ENCODE measurements at regions not wholly inside any gene's neighbourhood (a gene's known extent, or its start where the extent isn't known, plus 50 kb on each side); places are given as distances from the start of the nearest gene placed in this dataset.
"Not testable (repeated sequence)": the region's sequence is repeated elsewhere in the genome, so short reads cannot be mapped to it uniquely, and the experiment has no call there.

- H3K4me3 Mint-ChIP-seq, result no peak overlapping the region
- DNase-seq, result no peak
- peaks cover 17% of the 10 kb centered on the region in 2 donors for H3K9me3 Mint-ChIP-seq
- no peak overlapping the region for H3K27ac Mint-ChIP-seq
- no peaks in the 10 kb centered on the region for H3K4me1 Mint-ChIP-seq
- no peaks in the 10 kb centered on the region for H3K27me3 Mint-ChIP-seq
- no peak for ATAC-seq
Measured at GRCh38 chr13:70817576-70817975, 709.3 kb upstream of the KLHL1 start.

- Mint-ChIP-seq H3K4me3 (no peak overlapping the region), H3K9me3 (peaks cover 15 to 19% of the 10 kb centered on the region in 2 donors), H3K27me3 (no peaks in the 10 kb centered on the region), H3K4me1 (no peaks in the 10 kb centered on the region), H3K27ac (no peak overlapping the region)
- DNase-seq (no peak), ATAC-seq (no peak)
Measured at GRCh38 chr13:70816853-70817252, 708.6 kb upstream of the KLHL1 start.

GRCh38 chr13:70814684-70815083, 706.4 kb upstream of the KLHL1 start:
- DNase-seq, result no peak
- Mint-ChIP-seq H3K4me1 (no peaks in the 10 kb centered on the region), H3K4me3 (no peak overlapping the region), H3K27me3 (no peaks in the 10 kb centered on the region), H3K27ac (no peak overlapping the region), H3K9me3 (peaks cover 15 to 28% of the 10 kb centered on the region in 2 donors)
- ATAC-seq, result no peak

- H3K9me3 Mint-ChIP-seq, result peaks cover 15 to 39% of the 10 kb centered on the region in 2 donors
- no peak overlapping the region for H3K27ac Mint-ChIP-seq
- no peak overlapping the region for H3K4me3 Mint-ChIP-seq
- H3K4me1 Mint-ChIP-seq, result no peaks in the 10 kb centered on the region
- no peak for DNase-seq
- H3K27me3 Mint-ChIP-seq, result no peaks in the 10 kb centered on the region
- no peak for ATAC-seq
Measured at GRCh38 chr13:70812481-70812880, 704.2 kb upstream of the KLHL1 start.

- Mint-ChIP-seq H3K27me3 (no peaks in the 10 kb centered on the region), H3K27ac (no peak overlapping the region), H3K4me1 (no peaks in the 10 kb centered on the region), H3K9me3 (peaks cover 8 to 32% of the 10 kb centered on the region in 2 donors), H3K4me3 (no peak overlapping the region)
- ATAC-seq (no peak), DNase-seq (no peak)
Measured at GRCh38 chr13:70809588-70809987, 701.3 kb upstream of the KLHL1 start.

GRCh38 chr13:70798385-70798784, 690.1 kb upstream of the KLHL1 start:
- no peak for DNase-seq
- Mint-ChIP-seq H3K27me3 (no peaks in the 10 kb centered on the region), H3K4me1 (no peaks in the 10 kb centered on the region), H3K4me3 (no peak overlapping the region), H3K27ac (no peak overlapping the region), H3K9me3 (peaks cover 0 to 4% of the 10 kb centered on the region in 2 donors)
- no peak for ATAC-seq

- H3K27me3 Mint-ChIP-seq, result no peaks in the 10 kb centered on the region
- H3K4me1 Mint-ChIP-seq, result no peaks in the 10 kb centered on the region
- ATAC-seq (no peak), DNase-seq (no peak)
- H3K9me3 Mint-ChIP-seq, result peaks cover 0 to 4% of the 10 kb centered on the region in 2 donors
- H3K27ac Mint-ChIP-seq, result no peak overlapping the region
- no peak overlapping the region for H3K4me3 Mint-ChIP-seq
Measured at GRCh38 chr13:70795484-70795883, 687.2 kb upstream of the KLHL1 start.

- no peak overlapping the region for H3K27ac Mint-ChIP-seq
- ATAC-seq (no peak), DNase-seq (no peak)
- H3K4me3 Mint-ChIP-seq, result no peak overlapping the region
- H3K9me3 Mint-ChIP-seq, result peaks cover 0 to 4% of the 10 kb centered on the region in 2 donors
- no peaks in the 10 kb centered on the region for H3K27me3 Mint-ChIP-seq
- no peaks in the 10 kb centered on the region for H3K4me1 Mint-ChIP-seq
Measured at GRCh38 chr13:70792121-70792520, 683.9 kb upstream of the KLHL1 start.

- DNase-seq (no peak), ATAC-seq (no peak)
- Mint-ChIP-seq H3K4me3 (no peak overlapping the region), H3K27ac (no peak overlapping the region), H3K4me1 (no peaks in the 10 kb centered on the region), H3K27me3 (no peaks in the 10 kb centered on the region), H3K9me3 (peaks cover 0 to 4% of the 10 kb centered on the region in 2 donors)
Measured at GRCh38 chr13:70789751-70790150, 681.5 kb upstream of the KLHL1 start.

GRCh38 chr13:70788074-70788473, 679.8 kb upstream of the KLHL1 start:
- no peak for ATAC-seq
- Mint-ChIP-seq H3K9me3 (peaks cover 0 to 4% of the 10 kb centered on the region in 2 donors), H3K4me1 (no peaks in the 10 kb centered on the region), H3K27me3 (no peaks in the 10 kb centered on the region), H3K4me3 (no peak overlapping the region), H3K27ac (no peak overlapping the region)
- DNase-seq, result no peak

GRCh38 chr13:70784207-70784989, 676.1 kb upstream of the KLHL1 start:
- H3K9me3 Mint-ChIP-seq, result peaks cover 0 to 4% of the 10 kb centered on the region in 2 donors
- H3K4me1 Mint-ChIP-seq, result no peaks in the 10 kb centered on the region
- ATAC-seq, result no peak
- no peak overlapping the region for H3K4me3 Mint-ChIP-seq
- no peak for DNase-seq
- H3K27me3 Mint-ChIP-seq, result no peaks in the 10 kb centered on the region
- no peak overlapping the region for H3K27ac Mint-ChIP-seq

GRCh38 chr13:70769817-70770216, 661.6 kb upstream of the KLHL1 start:
- no peak overlapping the region for H3K27ac Mint-ChIP-seq
- no peak for ATAC-seq
- H3K27me3 Mint-ChIP-seq, result no peaks in the 10 kb centered on the region
- peaks cover 0 to 3% of the 10 kb centered on the region in 2 donors for H3K9me3 Mint-ChIP-seq
- no peak overlapping the region for H3K4me3 Mint-ChIP-seq
- DNase-seq, result no peak
- no peaks in the 10 kb centered on the region for H3K4me1 Mint-ChIP-seq

GRCh38 chr13:70758932-70759331, 650.7 kb upstream of the KLHL1 start:
- no peak overlapping the region for H3K27ac Mint-ChIP-seq
- no peak for DNase-seq
- H3K4me1 Mint-ChIP-seq, result no peaks in the 10 kb centered on the region
- ATAC-seq, result no peak
- H3K9me3 Mint-ChIP-seq, result no peaks in the 10 kb centered on the region
- no peak overlapping the region for H3K4me3 Mint-ChIP-seq
- no peaks in the 10 kb centered on the region for H3K27me3 Mint-ChIP-seq

GRCh38 chr13:70756088-70756487, 647.8 kb upstream of the KLHL1 start:
- no peak for ATAC-seq
- H3K27ac Mint-ChIP-seq, result no peak overlapping the region
- no peak for DNase-seq
- no peaks in the 10 kb centered on the region for H3K9me3 Mint-ChIP-seq
- H3K4me1 Mint-ChIP-seq, result no peaks in the 10 kb centered on the region
- H3K27me3 Mint-ChIP-seq, result no peaks in the 10 kb centered on the region
- H3K4me3 Mint-ChIP-seq, result no peak overlapping the region

- H3K9me3 Mint-ChIP-seq, result no peaks in the 10 kb centered on the region
- H3K4me3 Mint-ChIP-seq, result no peak overlapping the region
- ATAC-seq, result no peak
- H3K27me3 Mint-ChIP-seq, result no peaks in the 10 kb centered on the region
- DNase-seq, result no peak
- H3K27ac Mint-ChIP-seq, result no peak overlapping the region
- no peaks in the 10 kb centered on the region for H3K4me1 Mint-ChIP-seq
Measured at GRCh38 chr13:70755456-70755855, 647.2 kb upstream of the KLHL1 start.

GRCh38 chr13:70747262-70747661, 639.0 kb upstream of the KLHL1 start:
- Mint-ChIP-seq H3K4me3 (no peak overlapping the region), H3K27me3 (no peaks in the 10 kb centered on the region), H3K9me3 (no peaks in the 10 kb centered on the region), H3K27ac (no peak overlapping the region), H3K4me1 (no peaks in the 10 kb centered on the region)
- no peak for DNase-seq
- ATAC-seq, result no peak

- H3K4me3 Mint-ChIP-seq, H3K27ac Mint-ChIP-seq, H3K27me3 Mint-ChIP-seq, DNase-seq, H3K9me3 Mint-ChIP-seq, ATAC-seq, H3K4me1 Mint-ChIP-seq: not testable (repeated sequence)
Measured at GRCh38 chr13:70746469-70746868, 638.2 kb upstream of the KLHL1 start.

Data from stimulated activated naive CD8-positive, alpha-beta T cell treated with anti-CD3 and anti-CD28 coated beads, Interleukin-15, amount 100 ng/mL, for 72 hours (primary cell).